HG02970 (cell line): ENCODE measurements at regions not wholly inside any gene's neighbourhood (a gene's known extent, or its start where the extent isn't known, plus 50 kb on each side); places are given as distances from the start of the nearest gene placed in this dataset.

Experiments used
- ATAC-seq: cut with Tn5 transposase; IDR thresholded peaks from one replicate; pipeline ENCODE4 v1.9.1; 2021; ENCODE audit warnings: mild to moderate bottlenecking, moderate library complexity, moderate number of reproducible peaks; ENCODE audit not compliant: unreplicated experiment, low FRiP score

- ATAC-seq: no peak
Observed at GRCh38 chr6:113405326-113406047, 451.7 kb upstream of the MARCKS start.

- ATAC-seq: no peak
Observed at GRCh38 chr6:113406048-113406695, 451.0 kb upstream of the MARCKS start.

DNA sequence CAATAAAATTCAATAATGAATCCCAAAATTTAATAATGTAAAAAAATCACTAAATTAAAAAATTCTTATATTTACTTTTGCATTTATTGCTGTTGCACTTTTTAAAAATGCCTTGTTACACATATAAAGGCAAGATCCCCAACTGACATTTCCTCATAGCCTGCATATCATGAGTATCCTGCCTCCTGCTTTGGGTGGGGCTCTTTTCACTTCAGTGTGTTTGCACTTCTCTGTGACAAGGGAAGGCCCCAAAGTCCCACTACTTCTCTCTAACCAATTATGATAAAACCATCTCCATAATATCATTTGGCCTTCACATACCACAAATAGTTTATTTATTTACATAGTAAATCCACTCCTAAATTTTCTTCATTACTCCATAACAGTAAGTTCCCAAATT lies 446.1 kb upstream of the MARCKS start:
- no peak for ATAC-seq

GRCh38 chr6:113412589-113413357 lies 444.4 kb upstream of the MARCKS start:
- no peak for ATAC-seq

GRCh38 chr6:113414511-113414910 lies 442.6 kb upstream of the MARCKS start:
- no peak for ATAC-seq

- ATAC-seq: no peak
Observed at GRCh38 chr6:113416170-113416569, 441.0 kb upstream of the MARCKS start.

GRCh38 chr6:113420290-113420689 lies 436.9 kb upstream of the MARCKS start:
- no peak for ATAC-seq

DNA sequence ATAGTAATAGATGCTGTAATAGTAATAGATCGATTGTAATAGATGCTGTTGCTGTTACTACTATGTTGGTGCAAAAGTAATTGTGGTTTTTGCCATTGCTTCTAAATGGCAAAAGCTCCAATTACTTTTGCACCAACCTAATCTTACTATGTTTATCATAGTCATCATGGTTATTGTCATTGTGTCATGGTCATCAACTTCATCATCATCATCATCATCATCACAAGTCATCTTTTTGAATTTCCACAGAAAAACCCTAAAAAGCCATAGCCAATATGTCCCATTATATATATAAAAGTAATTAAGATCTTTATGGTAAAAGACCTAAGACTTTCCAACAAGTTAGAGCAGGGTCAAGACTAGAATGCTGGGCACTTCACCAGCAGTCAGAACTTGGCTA lies 435.1 kb upstream of the MARCKS start:
- ATAC-seq: no peak

DNA sequence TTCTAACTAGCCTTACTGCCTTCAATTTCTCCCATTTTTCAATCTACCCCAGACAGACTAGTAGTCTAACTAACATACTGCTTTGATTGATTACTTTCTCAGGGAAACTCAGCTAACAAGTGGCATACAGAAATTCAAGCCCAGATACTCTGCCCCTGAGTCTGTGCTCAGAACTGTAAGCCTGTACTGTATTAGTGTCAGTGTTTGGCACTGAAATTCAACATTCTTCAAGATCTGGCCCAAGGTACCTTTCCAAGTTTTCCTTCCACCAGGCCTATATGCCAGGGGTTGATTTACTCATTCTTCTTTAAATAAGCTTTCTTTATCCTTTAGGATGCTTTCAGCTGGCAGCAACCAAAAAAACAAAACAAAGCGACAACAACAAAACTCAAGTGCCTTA lies 433.2 kb upstream of the MARCKS start:
- ATAC-seq: no peak

GRCh38 chr6:113425977-113426660 lies 431.0 kb upstream of the MARCKS start:
- no peak for ATAC-seq

DNA sequence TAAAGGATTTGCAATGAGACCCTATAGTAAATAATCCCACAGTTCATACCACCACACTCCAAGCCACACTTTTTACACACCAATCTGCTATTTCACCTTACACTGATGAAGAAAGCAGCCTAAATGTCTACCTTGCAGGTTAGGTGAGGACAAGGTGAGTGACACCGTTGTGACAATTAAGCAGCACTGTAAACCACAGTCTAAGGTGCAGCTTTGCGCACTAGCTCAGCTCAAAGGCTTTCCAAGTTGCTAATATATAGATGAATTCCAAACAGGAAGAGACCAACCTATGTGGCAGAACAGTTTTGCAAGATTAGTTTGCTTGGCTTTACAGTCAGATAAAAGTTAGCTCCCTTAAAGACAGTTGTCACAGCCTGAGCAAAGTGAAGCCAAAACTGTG lies 429.5 kb upstream of the MARCKS start:
- ATAC-seq: no peak

GRCh38 chr6:113428702-113429101 lies 428.4 kb upstream of the MARCKS start:
- no peak for ATAC-seq

DNA sequence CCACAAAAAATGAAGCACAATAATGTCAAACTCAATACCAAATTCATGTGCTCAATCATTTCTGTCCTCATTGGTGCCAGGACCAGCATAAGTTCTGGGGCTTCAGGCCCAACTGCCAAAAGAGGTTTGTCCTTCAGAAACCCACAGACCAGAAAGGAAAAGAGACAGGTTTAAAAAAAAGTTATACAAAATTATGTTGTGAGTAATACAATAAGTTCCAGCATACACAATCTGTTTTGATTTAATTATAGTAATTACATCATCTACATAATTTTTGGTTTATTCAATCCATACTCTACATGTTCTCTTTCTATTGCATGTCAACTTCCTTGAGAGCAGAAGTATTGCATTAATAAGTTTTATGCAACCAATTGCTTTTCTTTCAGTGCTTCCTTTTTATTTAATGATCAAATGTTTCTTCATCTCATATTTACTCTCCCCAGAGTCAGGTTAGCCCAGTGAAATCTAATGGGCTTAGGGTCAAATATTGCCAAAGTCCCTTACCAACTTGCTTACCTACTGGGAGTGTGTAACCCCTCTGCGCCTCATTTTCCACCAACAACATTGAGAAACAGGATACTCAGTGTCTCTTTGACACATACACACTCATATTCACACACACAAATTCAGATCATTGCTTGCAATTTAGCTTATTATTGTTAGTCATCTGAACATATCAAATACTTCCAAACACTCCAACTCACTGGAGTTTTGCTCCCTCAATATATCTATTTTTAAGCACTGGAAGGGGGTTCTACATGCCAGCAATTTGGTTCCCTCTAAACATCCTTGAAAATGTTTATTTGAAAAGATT lies 424.4 kb upstream of the MARCKS start:
- ATAC-seq: no peak

DNA sequence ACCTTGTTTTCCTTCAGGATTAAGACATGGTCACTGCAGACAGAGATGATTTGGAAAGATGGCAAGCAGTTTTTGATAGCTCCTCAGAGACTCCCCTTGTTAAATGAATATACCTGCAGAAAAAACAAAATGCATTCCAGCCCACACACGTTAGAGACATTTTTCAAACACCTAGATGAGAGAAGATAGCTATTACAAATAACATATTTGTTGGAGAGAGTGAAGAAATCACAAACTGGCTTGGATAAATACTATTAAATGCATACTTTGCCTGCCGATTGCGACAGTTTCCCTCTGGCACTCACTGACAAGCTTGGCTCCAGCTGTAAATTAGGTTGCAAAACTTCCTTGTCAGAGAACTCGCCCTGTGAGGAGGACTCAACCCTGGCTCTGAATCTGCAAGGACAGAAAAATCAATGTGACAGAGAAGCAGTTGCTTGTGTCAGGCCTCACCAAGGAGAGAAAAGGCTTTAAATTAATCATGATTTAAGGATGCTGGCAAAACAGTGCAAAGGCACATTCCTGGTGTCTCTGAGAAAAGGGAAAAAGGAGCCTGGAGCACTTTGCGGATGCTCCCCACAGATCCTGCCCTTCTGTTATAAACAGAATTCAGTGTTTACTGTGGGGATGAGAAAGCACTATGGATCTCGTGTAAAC lies 423.7 kb upstream of the MARCKS start:
- no peak for ATAC-seq

GRCh38 chr6:113434641-113435040 lies 422.5 kb upstream of the MARCKS start:
- no peak for ATAC-seq

DNA sequence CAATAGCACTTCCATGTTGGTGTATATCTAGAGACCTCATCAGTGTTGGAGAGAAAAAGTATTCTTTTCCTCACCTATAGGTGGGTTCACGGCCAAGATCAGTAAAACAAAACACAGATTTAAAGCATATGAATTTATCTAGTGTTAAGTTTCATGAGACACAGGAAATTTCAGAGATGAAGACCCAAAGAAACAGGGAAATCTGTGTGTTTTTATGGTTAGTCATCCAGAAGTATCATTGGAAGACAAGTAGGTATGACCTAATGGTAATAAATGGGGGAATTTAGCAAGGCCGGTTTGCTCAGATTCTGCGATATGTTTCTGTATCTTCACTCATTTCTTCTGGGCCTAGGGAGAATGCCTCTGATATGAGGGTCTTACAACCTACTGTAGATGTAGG lies 419.6 kb upstream of the MARCKS start:
- ATAC-seq: no peak

- no peak for ATAC-seq
Observed at GRCh38 chr6:113439866-113440265, 417.3 kb upstream of the MARCKS start.

GRCh38 chr6:113442040-113442439 lies 415.1 kb upstream of the MARCKS start:
- ATAC-seq: no peak

- no peak for ATAC-seq
Observed at GRCh38 chr6:113445201-113445600, 411.9 kb upstream of the MARCKS start.
